Activated naive CD4-positive, alpha-beta T cell treated with anti-CD3 and anti-CD28 coated beads, Interleukin-2, amount 50 U/mL, for 72 hours (primary cell): ENCODE measurements at regions not wholly inside any gene's neighbourhood (a gene's known extent, or its start where the extent isn't known, plus 50 kb on each side); places are given as distances from the start of the nearest gene placed in this dataset.

ENCODE experiments used
- ATAC-seq, 2 donors: fragments of 150-1000 bp; cut with Tn5 transposase; 2 replicates each; pipeline ENCODE4 v1.10.0; 2021; ENCODE audit warnings: mild to moderate bottlenecking in 2 of 2, moderate library complexity in 2 of 2
- DNase-seq, 2 donors: peaks; one replicate each; pipeline ENCODE4 v3.0.0; 2021 to 2022; ENCODE audit warnings: low spot score in 2 of 2
- H3K27ac Mint-ChIP-seq, 2 donors: one replicate each; pipeline ENCODE4 v1.8.0; 2022; ENCODE audit warnings: mild to moderate bottlenecking in 2 of 2, mixed read lengths in 2 of 2
- H3K36me3 Mint-ChIP-seq, 2 donors: one replicate each; pipeline ENCODE4 v1.8.0; 2022; ENCODE audit warnings: mixed read lengths in 2 of 2
- H3K9me3 Mint-ChIP-seq, 2 donors: one replicate each; pipeline ENCODE4 v1.8.0; 2022; ENCODE audit warnings: mixed read lengths in 2 of 2

GRCh38 chr10:126838316-126838715, 66.9 kb upstream of the DOCK1 start:
- Mint-ChIP-seq H3K36me3 (no peaks in the 10 kb centered on the region), H3K9me3 (peaks cover 6 to 13% of the 10 kb centered on the region in 2 donors), H3K27ac (no peak overlapping the region)
- no peak for ATAC-seq
- no peak for DNase-seq

- no peak overlapping the region for H3K27ac Mint-ChIP-seq
- ATAC-seq = no peak
- DNase-seq = no peak
- H3K9me3 Mint-ChIP-seq = peaks cover 6 to 13% of the 10 kb centered on the region in 2 donors
- H3K36me3 Mint-ChIP-seq = no peaks in the 10 kb centered on the region
These were observed 66.0 kb upstream of the DOCK1 start for GRCh38 chr10:126839094-126839761.

DNA sequence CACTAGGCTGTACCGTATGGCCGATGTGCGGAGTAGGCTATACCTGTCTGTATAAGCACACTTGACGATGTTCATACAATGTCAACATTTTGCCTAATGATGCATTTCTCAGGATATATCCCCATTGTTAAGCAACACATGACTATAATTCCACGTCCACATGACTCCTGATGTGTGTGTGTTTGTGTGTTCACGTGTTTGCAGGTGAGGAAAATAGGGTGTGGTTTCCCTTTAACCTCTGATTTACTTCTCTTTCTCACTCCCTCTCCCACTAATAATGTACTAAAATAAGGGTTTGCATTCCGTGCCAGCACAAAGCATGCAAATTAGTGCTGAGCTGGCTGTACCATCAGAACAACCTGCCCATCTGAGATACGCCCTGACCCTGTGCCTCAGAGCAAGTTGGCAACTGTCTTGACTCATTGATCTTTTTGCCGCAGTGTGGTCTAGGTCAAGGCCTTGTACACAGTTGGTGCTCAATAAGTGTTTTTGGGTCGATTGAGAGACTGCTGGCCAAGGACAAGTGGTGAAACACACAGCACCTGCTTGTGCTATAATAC, 64.6 kb upstream of the DOCK1 start:
- Mint-ChIP-seq H3K27ac (no peak overlapping the region), H3K9me3 (peaks cover 6 to 17% of the 10 kb centered on the region in 2 donors), H3K36me3 (no peaks in the 10 kb centered on the region)
- ATAC-seq = no peak
- no peak for DNase-seq

- no peaks in the 10 kb centered on the region for H3K36me3 Mint-ChIP-seq
- DNase-seq (no peak), ATAC-seq (no peak)
- peaks cover 6 to 17% of the 10 kb centered on the region in 2 donors for H3K9me3 Mint-ChIP-seq
- no peak overlapping the region for H3K27ac Mint-ChIP-seq
These were observed 63.8 kb upstream of the DOCK1 start for GRCh38 chr10:126841341-126841895.

- DNase-seq (no peak), ATAC-seq (no peak)
- peaks cover 0 to 17% of the 10 kb centered on the region in 2 donors for H3K9me3 Mint-ChIP-seq
These were observed 62.9 kb upstream of the DOCK1 start for GRCh38 chr10:126842356-126842755.

DNA sequence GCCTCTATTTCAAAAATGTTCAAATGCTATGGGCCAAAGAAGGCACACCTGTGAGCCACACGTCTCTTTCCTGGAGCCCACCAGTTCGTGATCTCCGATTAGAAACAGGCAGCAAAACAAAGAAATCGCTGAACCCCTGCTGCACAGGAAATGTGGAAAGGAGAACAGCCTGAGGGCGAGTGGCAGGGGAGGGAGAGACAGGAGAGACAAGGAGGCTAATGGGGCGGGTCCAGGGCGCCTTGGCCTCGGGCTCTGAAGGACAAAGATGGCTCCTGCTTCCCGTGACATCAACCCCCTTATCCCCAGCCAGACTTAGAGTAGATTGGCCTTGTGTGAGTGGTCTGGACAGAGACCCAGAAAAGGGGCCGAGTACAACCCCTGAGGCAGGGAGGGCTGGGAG, 62.4 kb upstream of the DOCK1 start:
- DNase-seq (no peak), ATAC-seq (no peak)
- Mint-ChIP-seq H3K36me3 (no peaks in the 10 kb centered on the region), H3K9me3 (peaks cover 0 to 17% of the 10 kb centered on the region in 2 donors), H3K27ac (peak overlapping the region in 1 of 2 donors; percentile 68)

More at GRCh38 chr10:126842356-126842755, 62.9 kb upstream of the DOCK1 start:
- Mint-ChIP-seq H3K27ac (peak overlapping the region in 1 of 2 donors; percentile 68), H3K36me3 (no peaks in the 10 kb centered on the region)

GRCh38 chr10:126843299-126843934, 61.8 kb upstream of the DOCK1 start:
- Mint-ChIP-seq H3K9me3 (peaks cover 0 to 17% of the 10 kb centered on the region in 2 donors), H3K27ac (no peak overlapping the region), H3K36me3 (no peaks in the 10 kb centered on the region)
- no peak for ATAC-seq
- no peak for DNase-seq

- ATAC-seq = no peak
- no peaks in the 10 kb centered on the region for H3K36me3 Mint-ChIP-seq
- H3K9me3 Mint-ChIP-seq = peaks cover 0 to 17% of the 10 kb centered on the region in 2 donors
- H3K27ac Mint-ChIP-seq = no peak overlapping the region
- no peak for DNase-seq
These were observed 60.8 kb upstream of the DOCK1 start for GRCh38 chr10:126844406-126844805.

DNA sequence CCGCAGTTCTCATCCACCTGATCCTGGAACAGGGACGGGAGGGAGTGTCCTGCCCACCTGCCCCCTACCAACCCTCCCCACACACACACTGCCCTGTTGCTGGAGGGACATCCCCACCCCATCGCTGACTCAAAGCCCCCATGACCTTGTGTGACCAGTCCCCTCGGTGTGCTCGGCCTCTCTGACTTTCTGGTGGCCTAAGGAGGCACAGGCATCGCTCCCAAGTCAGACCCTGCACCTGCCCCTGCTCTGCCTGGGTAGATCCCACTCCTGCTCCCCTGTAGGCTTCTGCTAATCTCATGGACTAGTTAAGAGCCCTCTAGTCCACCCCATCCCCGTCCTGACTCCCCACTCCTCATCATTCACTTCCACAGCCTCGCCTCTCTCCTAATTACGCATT, 58.8 kb upstream of the DOCK1 start:
- no peak overlapping the region for H3K27ac Mint-ChIP-seq
- no peak for ATAC-seq
- H3K9me3 Mint-ChIP-seq = peaks cover 0 to 8% of the 10 kb centered on the region in 2 donors
- DNase-seq = no peak
- no peaks in the 10 kb centered on the region for H3K36me3 Mint-ChIP-seq

DNA sequence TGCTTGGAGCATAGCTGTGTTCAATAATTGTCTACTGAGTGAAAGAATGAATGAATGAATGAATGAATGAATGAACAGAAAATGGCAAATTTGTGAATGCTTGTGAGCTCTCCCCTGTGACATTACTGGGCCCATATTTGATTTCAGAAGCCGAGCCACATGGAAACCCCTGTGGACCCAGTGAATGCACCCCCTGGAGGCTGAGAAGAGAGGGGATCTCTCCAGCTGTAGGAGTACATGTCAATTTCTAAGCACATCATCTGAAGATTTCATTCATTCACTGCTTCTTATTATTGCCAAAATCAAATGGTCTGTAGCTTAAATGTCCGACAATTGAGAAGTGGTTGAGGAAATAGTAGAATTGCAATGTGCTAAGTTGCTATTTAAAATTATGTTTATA, 58.3 kb upstream of the DOCK1 start:
- H3K9me3 Mint-ChIP-seq = peaks cover 0 to 4% of the 10 kb centered on the region in 2 donors

DNA sequence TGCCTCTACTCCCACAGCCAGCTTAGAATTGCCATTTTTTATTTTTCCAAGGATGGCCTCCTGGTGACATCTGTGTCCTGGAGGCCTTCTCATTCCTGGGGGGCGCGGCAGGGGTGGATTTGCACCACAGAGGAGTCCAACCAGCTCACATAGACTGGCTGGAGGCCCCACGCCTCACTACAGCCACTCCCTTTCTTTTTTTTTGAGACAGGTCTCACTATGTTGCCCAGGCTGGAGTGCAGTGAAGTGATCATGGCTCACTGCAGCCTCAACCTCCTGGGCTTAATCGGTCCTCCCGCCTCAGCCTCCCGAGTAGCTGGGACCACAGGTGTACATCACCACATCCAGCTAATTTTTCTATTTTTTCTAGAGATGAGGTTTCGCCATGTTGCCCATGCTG, 57.6 kb upstream of the DOCK1 start:
- Mint-ChIP-seq H3K9me3 (peaks cover 0 to 4% of the 10 kb centered on the region in 2 donors), H3K27ac (no peak overlapping the region), H3K36me3 (no peaks in the 10 kb centered on the region)
- ATAC-seq (no peak), DNase-seq (no peak)

More for the DNA sequence above, 58.3 kb upstream of the DOCK1 start:
- H3K36me3 Mint-ChIP-seq = no peaks in the 10 kb centered on the region
- H3K27ac Mint-ChIP-seq = no peak overlapping the region
- ATAC-seq (no peak), DNase-seq (no peak)

DNA sequence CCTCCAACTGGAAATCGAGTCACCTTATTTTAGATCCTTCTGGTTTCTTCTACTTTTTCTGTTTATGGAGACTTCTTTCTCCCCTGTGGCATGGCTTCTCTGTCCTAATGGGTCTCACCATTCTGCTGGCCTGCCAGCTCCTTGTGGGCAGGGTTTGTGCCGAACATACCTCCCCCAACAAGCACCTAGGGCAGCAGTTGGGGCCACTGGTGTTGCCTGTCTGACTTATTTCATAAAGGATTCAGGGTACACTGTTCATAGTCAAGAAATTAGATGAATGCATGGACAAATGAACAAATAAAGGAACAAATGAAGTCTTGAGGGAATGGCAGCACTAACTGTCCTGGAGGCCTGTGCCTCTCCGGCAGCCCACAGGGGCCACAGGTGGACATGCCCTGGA, 55.6 kb upstream of the DOCK1 start:
- ATAC-seq = no peak
- Mint-ChIP-seq H3K27ac (no peak overlapping the region), H3K36me3 (no peaks in the 10 kb centered on the region), H3K9me3 (peaks cover 0 to 7% of the 10 kb centered on the region in 2 donors)
- no peak for DNase-seq

DNA sequence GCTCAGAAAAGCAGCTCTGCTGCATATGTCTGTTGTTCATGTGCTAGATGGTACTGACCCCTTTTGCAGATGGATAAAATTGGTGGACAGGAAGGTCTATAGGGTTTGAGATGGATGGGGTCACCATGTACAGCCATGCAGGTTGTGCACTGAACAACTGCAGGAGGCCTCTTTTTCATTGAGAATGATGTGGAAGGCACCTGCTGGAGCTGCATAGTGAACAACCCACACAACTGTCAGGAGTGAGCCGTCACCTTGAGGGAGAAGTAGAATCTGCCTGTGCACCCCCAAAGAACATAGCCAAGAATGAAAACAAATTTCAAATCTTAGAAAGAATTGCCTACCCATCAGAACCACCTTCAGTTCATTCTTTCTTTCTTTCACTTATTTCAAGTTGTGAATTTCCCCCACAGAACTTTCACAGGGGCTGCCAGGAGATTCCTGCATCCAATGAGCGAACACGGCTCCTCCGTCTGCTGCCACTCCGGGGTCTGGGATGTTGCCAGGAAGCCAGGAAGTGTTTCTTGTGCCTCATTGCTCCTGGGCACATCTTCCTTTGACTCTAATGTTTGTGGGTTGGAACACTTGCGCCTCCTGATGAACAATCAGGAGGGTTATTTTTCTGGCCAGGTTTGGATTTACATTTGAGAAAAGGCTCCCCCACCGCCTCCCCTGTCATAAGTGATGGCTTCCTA, 53.7 kb upstream of the DOCK1 start:
- Mint-ChIP-seq H3K36me3 (no peaks in the 10 kb centered on the region), H3K9me3 (peaks cover 0 to 5% of the 10 kb centered on the region in 2 donors), H3K27ac (no peak overlapping the region)
- DNase-seq = no peak
- ATAC-seq = no peak

DNA sequence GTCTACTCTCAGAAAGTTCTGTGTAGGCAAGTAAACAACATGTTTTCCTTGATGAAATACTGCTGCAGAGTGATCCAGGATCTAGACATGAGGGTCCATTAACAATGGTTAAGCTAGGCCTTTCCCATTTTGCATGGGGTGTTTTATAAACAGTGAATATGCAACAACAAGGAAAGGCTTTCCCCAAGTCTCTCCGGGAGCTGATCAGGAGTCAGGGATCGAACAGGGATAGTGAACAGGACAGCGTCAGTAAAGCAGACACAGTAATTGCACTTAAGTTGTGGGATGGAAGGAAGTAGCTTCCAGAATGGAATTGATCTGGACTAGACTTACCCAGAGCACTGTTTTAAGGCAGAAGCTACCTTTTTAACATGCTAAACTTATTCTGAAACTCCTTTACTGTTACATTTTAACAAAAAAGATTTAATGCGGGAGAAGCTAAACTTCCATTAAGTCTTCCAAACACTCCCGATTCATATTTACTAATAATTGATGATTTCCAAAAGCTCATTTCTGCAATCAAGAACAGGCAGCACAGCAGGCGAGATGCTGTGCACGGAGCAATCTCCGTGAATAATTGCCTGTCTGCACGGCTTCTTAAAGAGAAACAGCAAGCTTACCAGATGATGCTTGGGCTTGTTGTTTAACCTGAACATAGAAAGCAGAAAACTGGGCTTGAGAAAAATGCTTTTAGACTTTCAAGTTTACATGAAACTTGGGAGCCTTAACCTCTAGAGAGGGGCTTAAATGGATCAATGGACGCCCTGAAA, 50.3 kb upstream of the DOCK1 start:
- Mint-ChIP-seq H3K9me3 (peaks cover 9% of the 10 kb centered on the region in 2 donors), H3K27ac (no peak overlapping the region), H3K36me3 (no peaks in the 10 kb centered on the region)
- no peak for ATAC-seq
- DNase-seq = no peak
